ENCODE measurements at regions not wholly inside any gene's neighbourhood (a gene's known extent, or its start where the extent isn't known, plus 50 kb on each side); places are given as distances from the start of the nearest gene placed in this dataset.
"Not testable (repeated sequence)": the region's sequence is repeated elsewhere in the genome, so short reads cannot be mapped to it uniquely, and the experiment has no call there.

DNA sequence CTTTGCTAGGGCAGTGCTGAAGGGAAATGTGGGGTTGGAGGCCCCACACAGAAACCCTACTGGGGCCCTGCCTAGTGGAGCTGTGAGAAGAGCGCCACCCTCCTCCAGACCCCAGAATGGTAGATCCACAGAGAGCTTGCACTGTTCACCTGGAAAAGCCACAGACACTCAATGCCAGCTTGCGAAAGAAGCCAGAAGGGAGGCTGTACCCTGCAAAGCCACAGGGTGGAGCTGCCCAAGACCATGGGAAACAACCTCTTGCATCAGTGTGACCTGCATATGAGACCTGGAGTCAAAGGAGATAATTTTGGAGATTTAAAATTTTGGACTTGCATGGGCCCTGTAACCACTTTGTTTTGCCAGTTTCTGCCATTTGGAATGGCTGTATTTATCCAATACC lies 615.4 kb upstream of the MIR17HG start:
- no CpG with 5 or more reads among the region's 2 CpGs for WGBS (ENCODE audit: extremely low coverage, insufficient coverage, insufficient read length)

DNA sequence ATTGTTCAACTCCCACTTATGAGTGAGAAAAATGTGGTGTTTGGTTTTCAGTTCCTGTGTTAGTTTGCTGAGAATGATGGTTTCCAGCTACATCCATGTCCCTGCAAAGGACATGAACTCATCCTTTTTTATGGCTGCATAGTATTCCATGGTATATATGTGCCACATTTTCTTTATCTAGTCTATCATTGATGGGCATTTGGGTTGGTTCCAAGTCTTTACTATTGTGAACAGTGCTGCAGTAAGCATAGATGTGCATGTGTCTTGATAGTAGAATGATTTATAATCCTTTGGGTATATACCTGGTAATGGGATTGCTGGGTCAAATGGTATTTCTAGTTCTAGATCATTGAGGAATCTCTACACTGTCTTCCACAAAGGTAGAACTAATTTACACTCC lies 613.0 kb upstream of the MIR17HG start:
- H2AFZ ChIP-seq (ENCODE audit: insufficient read depth, low read length, poor library complexity); DNase-seq; H3K36me3 ChIP-seq (ENCODE audit: control insufficient read depth in 1 of 2, insufficient read depth in 2 of 2, low read length in 2 of 2); H3K27ac ChIP-seq (ENCODE audit: low read depth, low read length); H2BK5ac ChIP-seq (ENCODE audit: low read depth, low read length, poor library complexity); H3K4me1 ChIP-seq (ENCODE audit: control insufficient read depth in 1 of 2, insufficient read depth in 2 of 2, low read length in 2 of 2); H2BK120ac ChIP-seq (ENCODE audit: insufficient read depth, low read length, poor library complexity); H3K27me3 ChIP-seq (ENCODE audit: insufficient read depth, low read length); H3K9me3 ChIP-seq (ENCODE audit: insufficient read depth, low read depth, low read length); H3K9ac ChIP-seq (ENCODE audit: low read length); H3K14ac ChIP-seq (ENCODE audit: low read length); H3K4me2 ChIP-seq (ENCODE audit: low read length); H2BK12ac ChIP-seq (ENCODE audit: low read length); H4K8ac ChIP-seq (ENCODE audit: low read depth, low read length); H3K18ac ChIP-seq (ENCODE audit: low read length); H3K4me3 ChIP-seq (ENCODE audit: low read depth, low read length); H4K91ac ChIP-seq (ENCODE audit: low read depth, low read length); H3K4ac ChIP-seq (ENCODE audit: low read depth, low read length); H3K79me1 ChIP-seq (ENCODE audit: low read length); H3K79me2 ChIP-seq (ENCODE audit: control insufficient read depth, insufficient read depth, low read length, poor library complexity); H4K12ac ChIP-seq (ENCODE audit: low read depth, low read length); H3K23ac ChIP-seq (ENCODE audit: low read length); H2AK5ac ChIP-seq (ENCODE audit: low read length): not testable (repeated sequence)

More for the DNA sequence above, 615.4 kb upstream of the MIR17HG start:
- Histone ChIP-seq H4K8ac (ENCODE audit: low read depth, low read length) (no peak overlapping the region), H2BK12ac (ENCODE audit: low read length) (no peak overlapping the region), H2BK120ac (ENCODE audit: insufficient read depth, low read length, poor library complexity) (no peak overlapping the region), H3K79me2 (ENCODE audit: control insufficient read depth, insufficient read depth, low read length, poor library complexity) (no peaks in the 10 kb centered on the region), H3K9ac (ENCODE audit: low read length) (no peak overlapping the region), H3K79me1 (ENCODE audit: low read length) (no peaks in the 10 kb centered on the region), H3K9me3 (ENCODE audit: insufficient read depth, low read depth, low read length) (peaks cover 2% of the 10 kb centered on the region), H4K91ac (ENCODE audit: low read depth, low read length) (no peak overlapping the region), H3K4me3 (ENCODE audit: low read depth, low read length) (no peak overlapping the region), H3K27ac (ENCODE audit: low read depth, low read length) (no peak overlapping the region), H3K36me3 (ENCODE audit: control insufficient read depth in 1 of 2, insufficient read depth in 2 of 2, low read length in 2 of 2) (no peaks in the 10 kb centered on the region), H3K4ac (ENCODE audit: low read depth, low read length) (no peak overlapping the region), H4K12ac (ENCODE audit: low read depth, low read length) (no peak overlapping the region), H2AFZ (ENCODE audit: insufficient read depth, low read length, poor library complexity) (no peak overlapping the region), H3K4me1 (ENCODE audit: control insufficient read depth in 1 of 2, insufficient read depth in 2 of 2, low read length in 2 of 2) (no peaks in the 10 kb centered on the region), H2AK5ac (ENCODE audit: low read length) (no peak overlapping the region), H3K18ac (ENCODE audit: low read length) (no peak overlapping the region), H3K4me2 (ENCODE audit: low read length) (no peak overlapping the region), H3K27me3 (ENCODE audit: insufficient read depth, low read length) (no peaks in the 10 kb centered on the region), H2BK5ac (ENCODE audit: low read depth, low read length, poor library complexity) (no peak overlapping the region), H3K23ac (ENCODE audit: low read length) (no peak overlapping the region), H3K14ac (ENCODE audit: low read length) (no peak overlapping the region)
- DNase-seq = no peak

GRCh38 chr13:90738881-90739280 lies 608.6 kb upstream of the MIR17HG start:
- no peak overlapping the region for H4K12ac ChIP-seq (ENCODE audit: low read depth, low read length)
- H3K9ac ChIP-seq (ENCODE audit: low read length) = no peak overlapping the region
- H2BK5ac ChIP-seq (ENCODE audit: low read depth, low read length, poor library complexity) = no peak overlapping the region
- H3K27me3 ChIP-seq (ENCODE audit: insufficient read depth, low read length) = no peaks in the 10 kb centered on the region
- no peak overlapping the region for H3K14ac ChIP-seq (ENCODE audit: low read length)
- no peak for DNase-seq
- H3K79me1 ChIP-seq (ENCODE audit: low read length) = no peaks in the 10 kb centered on the region
- H3K79me2 ChIP-seq (ENCODE audit: control insufficient read depth, insufficient read depth, low read length, poor library complexity) = no peaks in the 10 kb centered on the region
- H3K23ac ChIP-seq (ENCODE audit: low read length) = no peak overlapping the region
- H2AK5ac ChIP-seq (ENCODE audit: low read length) = no peak overlapping the region
- no peak overlapping the region for H3K27ac ChIP-seq (ENCODE audit: low read depth, low read length)
- no peak overlapping the region for H3K4me2 ChIP-seq (ENCODE audit: low read length)
- no peak overlapping the region for H4K8ac ChIP-seq (ENCODE audit: low read depth, low read length)
- no peak overlapping the region for H2BK12ac ChIP-seq (ENCODE audit: low read length)
- H2AFZ ChIP-seq (ENCODE audit: insufficient read depth, low read length, poor library complexity) = no peak overlapping the region
- H4K91ac ChIP-seq (ENCODE audit: low read depth, low read length) = no peak overlapping the region
- H3K18ac ChIP-seq (ENCODE audit: low read length) = no peak overlapping the region
- no peaks in the 10 kb centered on the region for H3K4me1 ChIP-seq (ENCODE audit: control insufficient read depth in 1 of 2, insufficient read depth in 2 of 2, low read length in 2 of 2)
- H3K4me3 ChIP-seq (ENCODE audit: low read depth, low read length) = no peak overlapping the region
- H3K36me3 ChIP-seq (ENCODE audit: control insufficient read depth in 1 of 2, insufficient read depth in 2 of 2, low read length in 2 of 2) = no peaks in the 10 kb centered on the region
- no peak overlapping the region for H3K4ac ChIP-seq (ENCODE audit: low read depth, low read length)
- H3K9me3 ChIP-seq (ENCODE audit: insufficient read depth, low read depth, low read length) = no peaks in the 10 kb centered on the region
- no peak overlapping the region for H2BK120ac ChIP-seq (ENCODE audit: insufficient read depth, low read length, poor library complexity)

DNA sequence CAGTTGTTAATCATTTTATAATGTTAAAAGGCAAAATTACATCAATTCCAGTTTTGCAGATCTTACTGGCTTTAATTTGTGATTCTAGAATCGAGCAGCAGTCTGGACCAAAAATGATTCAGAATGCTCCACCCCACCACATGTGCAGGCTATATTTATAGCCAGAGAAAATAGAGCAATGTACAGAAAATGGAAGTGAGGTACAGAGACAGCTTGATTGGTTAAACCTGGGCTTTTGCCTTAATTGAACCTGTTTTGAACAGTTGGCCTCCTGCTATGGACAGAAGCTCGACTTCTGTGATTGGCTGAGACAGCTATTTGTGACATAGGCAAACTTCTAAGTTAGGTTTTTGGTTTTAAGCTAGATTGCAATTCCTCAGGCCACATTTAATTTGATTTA lies 607.4 kb upstream of the MIR17HG start:
- WGBS (ENCODE audit: extremely low coverage, insufficient coverage, insufficient read length) = no CpG with 5 or more reads among the region's 2 CpGs

GRCh38 chr13:90742381-90742780 lies 605.1 kb upstream of the MIR17HG start:
- Histone ChIP-seq H4K12ac (ENCODE audit: low read depth, low read length) (no peak overlapping the region), H3K18ac (ENCODE audit: low read length) (no peak overlapping the region), H4K91ac (ENCODE audit: low read depth, low read length) (no peak overlapping the region), H3K79me2 (ENCODE audit: control insufficient read depth, insufficient read depth, low read length, poor library complexity) (no peaks in the 10 kb centered on the region), H4K8ac (ENCODE audit: low read depth, low read length) (no peak overlapping the region), H2BK5ac (ENCODE audit: low read depth, low read length, poor library complexity) (no peak overlapping the region), H3K4me3 (ENCODE audit: low read depth, low read length) (no peak overlapping the region), H3K9me3 (ENCODE audit: insufficient read depth, low read depth, low read length) (no peaks in the 10 kb centered on the region), H3K14ac (ENCODE audit: low read length) (no peak overlapping the region), H2BK120ac (ENCODE audit: insufficient read depth, low read length, poor library complexity) (no peak overlapping the region), H2BK12ac (ENCODE audit: low read length) (no peak overlapping the region), H3K23ac (ENCODE audit: low read length) (no peak overlapping the region), H2AFZ (ENCODE audit: insufficient read depth, low read length, poor library complexity) (no peak overlapping the region), H3K79me1 (ENCODE audit: low read length) (no peaks in the 10 kb centered on the region), H3K27me3 (ENCODE audit: insufficient read depth, low read length) (no peaks in the 10 kb centered on the region), H3K4me1 (ENCODE audit: control insufficient read depth in 1 of 2, insufficient read depth in 2 of 2, low read length in 2 of 2) (no peaks in the 10 kb centered on the region), H2AK5ac (ENCODE audit: low read length) (no peak overlapping the region), H3K27ac (ENCODE audit: low read depth, low read length) (no peak overlapping the region), H3K4me2 (ENCODE audit: low read length) (no peak overlapping the region), H3K36me3 (ENCODE audit: control insufficient read depth in 1 of 2, insufficient read depth in 2 of 2, low read length in 2 of 2) (no peaks in the 10 kb centered on the region), H3K4ac (ENCODE audit: low read depth, low read length) (no peak overlapping the region), H3K9ac (ENCODE audit: low read length) (no peak overlapping the region)
- DNase-seq = no peak

More for the DNA sequence above, 607.4 kb upstream of the MIR17HG start:
- H3K14ac ChIP-seq (ENCODE audit: low read length) = no peak overlapping the region
- H2AK5ac ChIP-seq (ENCODE audit: low read length) = no peak overlapping the region
- H4K91ac ChIP-seq (ENCODE audit: low read depth, low read length) = no peak overlapping the region
- H2BK120ac ChIP-seq (ENCODE audit: insufficient read depth, low read length, poor library complexity) = no peak overlapping the region
- H3K4me1 ChIP-seq (ENCODE audit: control insufficient read depth in 1 of 2, insufficient read depth in 2 of 2, low read length in 2 of 2) = no peaks in the 10 kb centered on the region
- no peak overlapping the region for H2BK5ac ChIP-seq (ENCODE audit: low read depth, low read length, poor library complexity)
- H3K4me2 ChIP-seq (ENCODE audit: low read length) = no peak overlapping the region
- no peaks in the 10 kb centered on the region for H3K27me3 ChIP-seq (ENCODE audit: insufficient read depth, low read length)
- H3K4ac ChIP-seq (ENCODE audit: low read depth, low read length) = no peak overlapping the region
- no peak overlapping the region for H4K8ac ChIP-seq (ENCODE audit: low read depth, low read length)
- no peaks in the 10 kb centered on the region for H3K9me3 ChIP-seq (ENCODE audit: insufficient read depth, low read depth, low read length)
- DNase-seq = no peak
- no peaks in the 10 kb centered on the region for H3K79me2 ChIP-seq (ENCODE audit: control insufficient read depth, insufficient read depth, low read length, poor library complexity)
- H3K9ac ChIP-seq (ENCODE audit: low read length) = no peak overlapping the region
- no peak overlapping the region for H3K27ac ChIP-seq (ENCODE audit: low read depth, low read length)
- no peaks in the 10 kb centered on the region for H3K36me3 ChIP-seq (ENCODE audit: control insufficient read depth in 1 of 2, insufficient read depth in 2 of 2, low read length in 2 of 2)
- no peak overlapping the region for H4K12ac ChIP-seq (ENCODE audit: low read depth, low read length)
- no peaks in the 10 kb centered on the region for H3K79me1 ChIP-seq (ENCODE audit: low read length)
- H3K4me3 ChIP-seq (ENCODE audit: low read depth, low read length) = no peak overlapping the region
- no peak overlapping the region for H3K23ac ChIP-seq (ENCODE audit: low read length)
- H3K18ac ChIP-seq (ENCODE audit: low read length) = no peak overlapping the region
- no peak overlapping the region for H2AFZ ChIP-seq (ENCODE audit: insufficient read depth, low read length, poor library complexity)
- H2BK12ac ChIP-seq (ENCODE audit: low read length) = no peak overlapping the region

All from trophoblast cell (in vitro differentiated cells and primary cell).